ENCODE measurements at regions not wholly inside any gene's neighbourhood (a gene's known extent, or its start where the extent isn't known, plus 50 kb on each side); places are given as distances from the start of the nearest gene placed in this dataset.

DNA sequence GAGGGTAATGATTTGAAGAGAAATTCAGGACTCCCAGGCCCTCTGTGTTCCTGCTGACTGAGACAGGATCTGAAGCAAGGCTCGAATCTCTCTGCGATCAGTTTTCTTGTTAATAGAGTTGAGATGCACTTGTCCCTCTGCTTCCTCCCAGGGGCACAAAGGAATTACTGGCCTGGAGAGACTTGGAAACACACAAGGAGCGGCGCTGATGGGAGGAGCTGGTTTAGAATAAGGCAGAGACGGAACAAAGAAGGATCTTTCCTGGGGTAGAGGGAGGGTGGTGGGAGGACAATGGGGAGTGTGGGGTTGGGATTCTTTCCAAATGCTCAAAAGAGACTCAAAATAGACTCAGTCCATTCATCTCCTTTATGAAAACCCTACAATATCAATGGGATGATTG, 719.1 kb downstream of the UQCRFS1 start:
- Mint-ChIP-seq H3K27ac (peak overlapping the region; percentile 86), H3K4me3 (no peak overlapping the region; the same call in 1 of the 2 replicates), H3K27me3 (ENCODE audit: low read depth) (no peaks in the 10 kb centered on the region), H3K9me3 (no peaks in the 10 kb centered on the region), H3K4me1 (peaks cover 43% of the 10 kb centered on the region), H3K36me3 (no peaks in the 10 kb centered on the region)
- no peak for TF ChIP-seq ZNF396 (CRISPR knock-in tag; IDR thresholded peaks at IDR 0.05; ENCODE audit: borderline replicate concordance)
- TF ChIP-seq, protein P1, sequence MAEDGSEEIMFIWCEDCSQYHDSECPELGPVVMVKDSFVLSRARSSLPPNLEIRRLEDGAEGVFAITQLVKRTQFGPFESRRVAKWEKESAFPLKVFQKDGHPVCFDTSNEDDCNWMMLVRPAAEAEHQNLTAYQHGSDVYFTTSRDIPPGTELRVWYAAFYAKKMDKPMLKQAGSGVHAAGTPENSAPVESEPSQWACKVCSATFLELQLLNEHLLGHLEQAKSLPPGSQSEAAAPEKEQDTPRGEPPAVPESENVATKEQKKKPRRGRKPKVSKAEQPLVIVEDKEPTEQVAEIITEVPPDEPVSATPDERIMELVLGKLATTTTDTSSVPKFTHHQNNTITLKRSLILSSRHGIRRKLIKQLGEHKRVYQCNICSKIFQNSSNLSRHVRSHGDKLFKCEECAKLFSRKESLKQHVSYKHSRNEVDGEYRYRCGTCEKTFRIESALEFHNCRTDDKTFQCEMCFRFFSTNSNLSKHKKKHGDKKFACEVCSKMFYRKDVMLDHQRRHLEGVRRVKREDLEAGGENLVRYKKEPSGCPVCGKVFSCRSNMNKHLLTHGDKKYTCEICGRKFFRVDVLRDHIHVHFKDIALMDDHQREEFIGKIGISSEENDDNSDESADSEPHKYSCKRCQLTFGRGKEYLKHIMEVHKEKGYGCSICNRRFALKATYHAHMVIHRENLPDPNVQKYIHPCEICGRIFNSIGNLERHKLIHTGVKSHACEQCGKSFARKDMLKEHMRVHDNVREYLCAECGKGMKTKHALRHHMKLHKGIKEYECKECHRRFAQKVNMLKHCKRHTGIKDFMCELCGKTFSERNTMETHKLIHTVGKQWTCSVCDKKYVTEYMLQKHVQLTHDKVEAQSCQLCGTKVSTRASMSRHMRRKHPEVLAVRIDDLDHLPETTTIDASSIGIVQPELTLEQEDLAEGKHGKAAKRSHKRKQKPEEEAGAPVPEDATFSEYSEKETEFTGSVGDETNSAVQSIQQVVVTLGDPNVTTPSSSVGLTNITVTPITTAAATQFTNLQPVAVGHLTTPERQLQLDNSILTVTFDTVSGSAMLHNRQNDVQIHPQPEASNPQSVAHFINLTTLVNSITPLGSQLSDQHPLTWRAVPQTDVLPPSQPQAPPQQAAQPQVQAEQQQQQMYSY (CRISPR knock-in tag; IDR thresholded peaks at IDR 0.05), result peak; percentile 40; the same call in 1 of the 2 replicates
- ChIA-PET POLR2A (no interaction called here), CTCF (interaction anchor here (1.7 to 2.7 kb wide), 2 partner anchors 8 to 139 kb away, joined by 7 to 16 read pairs; no protein-coding TSS in a partner anchor)
- DNase-seq (ENCODE audit: low spot score), result peak; percentile 27
- peak; percentile 77 for ATAC-seq

- CTCF ChIA-PET, result interaction anchor here (1.1 to 2.7 kb wide), 3 partner anchors 9 to 140 kb away, joined by 3 to 16 read pairs (median 7); no protein-coding TSS in a partner anchor
- ATAC-seq, result no peak
Observed at GRCh38 chr19:28492621-28493020, 720.3 kb downstream of the UQCRFS1 start.

GRCh38 chr19:28492201-28492600, 720.8 kb downstream of the UQCRFS1 start:
- Mint-ChIP-seq H3K4me1 (peaks cover 58% of the 10 kb centered on the region), H3K36me3 (no peaks in the 10 kb centered on the region), H3K27ac (no peak overlapping the region), H3K4me3 (no peak overlapping the region), H3K27me3 (ENCODE audit: low read depth) (no peaks in the 10 kb centered on the region), H3K9me3 (no peaks in the 10 kb centered on the region)
- DNase-seq (ENCODE audit: low spot score) (no peak), ATAC-seq (no peak)
- ChIA-PET POLR2A (no interaction called here), CTCF (interaction anchor here (1.1 to 1.7 kb wide), 2 partner anchors 9 to 120 kb away, joined by 3 to 7 read pairs; no protein-coding TSS in a partner anchor)
- TF ChIP-seq ZNF138 (CRISPR knock-in tag; conservative IDR thresholded peaks at IDR 0.05) (no peak), CREM (CRISPR knock-in tag; IDR thresholded peaks at IDR 0.05) (no peak), IRF2 (CRISPR knock-in tag; IDR thresholded peaks at IDR 0.05; ENCODE audit: borderline replicate concordance, low read depth) (no peak), ZNF416 (CRISPR knock-in tag; IDR thresholded peaks at IDR 0.05) (no peak), NR2C2 (CRISPR knock-in tag; IDR thresholded peaks at IDR 0.05) (no peak), ZNF425 (CRISPR knock-in tag; conservative IDR thresholded peaks at IDR 0.05) (no peak), NR3C1 (CRISPR knock-in tag; conservative IDR thresholded peaks at IDR 0.05; ENCODE audit: low read depth) (no peak), AR (CRISPR knock-in tag; IDR thresholded peaks at IDR 0.05) (no peak), USF2 (CRISPR knock-in tag; IDR thresholded peaks at IDR 0.05) (no peak), NFATC4 (CRISPR knock-in tag; IDR thresholded peaks at IDR 0.05) (no peak), CBFB (CRISPR knock-in tag; IDR thresholded peaks at IDR 0.05; ENCODE audit: low read depth) (no peak), GRHL2 (CRISPR knock-in tag; IDR thresholded peaks at IDR 0.05; ENCODE audit: insufficient replicate concordance, severe bottlenecking) (no peak)
- TF ChIP-seq, protein P2, sequence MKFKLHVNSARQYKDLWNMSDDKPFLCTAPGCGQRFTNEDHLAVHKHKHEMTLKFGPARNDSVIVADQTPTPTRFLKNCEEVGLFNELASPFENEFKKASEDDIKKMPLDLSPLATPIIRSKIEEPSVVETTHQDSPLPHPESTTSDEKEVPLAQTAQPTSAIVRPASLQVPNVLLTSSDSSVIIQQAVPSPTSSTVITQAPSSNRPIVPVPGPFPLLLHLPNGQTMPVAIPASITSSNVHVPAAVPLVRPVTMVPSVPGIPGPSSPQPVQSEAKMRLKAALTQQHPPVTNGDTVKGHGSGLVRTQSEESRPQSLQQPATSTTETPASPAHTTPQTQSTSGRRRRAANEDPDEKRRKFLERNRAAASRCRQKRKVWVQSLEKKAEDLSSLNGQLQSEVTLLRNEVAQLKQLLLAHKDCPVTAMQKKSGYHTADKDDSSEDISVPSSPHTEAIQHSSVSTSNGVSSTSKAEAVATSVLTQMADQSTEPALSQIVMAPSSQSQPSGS (CRISPR knock-in tag; IDR thresholded peaks at IDR 0.05; ENCODE audit: borderline replicate concordance, low read depth), result no peak

More at GRCh38 chr19:28492621-28493020, 720.3 kb downstream of the UQCRFS1 start:
- H3K36me3 Mint-ChIP-seq, result no peaks in the 10 kb centered on the region
- no peaks in the 10 kb centered on the region for H3K27me3 Mint-ChIP-seq (ENCODE audit: low read depth)
- no peak overlapping the region for H3K4me3 Mint-ChIP-seq
- H3K9me3 Mint-ChIP-seq, result no peaks in the 10 kb centered on the region
- no peak overlapping the region; the same call in 1 of the 2 replicates for H3K27ac Mint-ChIP-seq
- H3K4me1 Mint-ChIP-seq, result peaks cover 55% of the 10 kb centered on the region
- no peak for TF ChIP-seq GABPB1 (CRISPR knock-in tag; IDR thresholded peaks at IDR 0.05)
- no peak for TF ChIP-seq RELA (CRISPR knock-in tag; IDR thresholded peaks at IDR 0.05; ENCODE audit: borderline replicate concordance)
- no peak for TF ChIP-seq CREB1 (CRISPR knock-in tag; IDR thresholded peaks at IDR 0.05)
- TF ChIP-seq, protein P3, sequence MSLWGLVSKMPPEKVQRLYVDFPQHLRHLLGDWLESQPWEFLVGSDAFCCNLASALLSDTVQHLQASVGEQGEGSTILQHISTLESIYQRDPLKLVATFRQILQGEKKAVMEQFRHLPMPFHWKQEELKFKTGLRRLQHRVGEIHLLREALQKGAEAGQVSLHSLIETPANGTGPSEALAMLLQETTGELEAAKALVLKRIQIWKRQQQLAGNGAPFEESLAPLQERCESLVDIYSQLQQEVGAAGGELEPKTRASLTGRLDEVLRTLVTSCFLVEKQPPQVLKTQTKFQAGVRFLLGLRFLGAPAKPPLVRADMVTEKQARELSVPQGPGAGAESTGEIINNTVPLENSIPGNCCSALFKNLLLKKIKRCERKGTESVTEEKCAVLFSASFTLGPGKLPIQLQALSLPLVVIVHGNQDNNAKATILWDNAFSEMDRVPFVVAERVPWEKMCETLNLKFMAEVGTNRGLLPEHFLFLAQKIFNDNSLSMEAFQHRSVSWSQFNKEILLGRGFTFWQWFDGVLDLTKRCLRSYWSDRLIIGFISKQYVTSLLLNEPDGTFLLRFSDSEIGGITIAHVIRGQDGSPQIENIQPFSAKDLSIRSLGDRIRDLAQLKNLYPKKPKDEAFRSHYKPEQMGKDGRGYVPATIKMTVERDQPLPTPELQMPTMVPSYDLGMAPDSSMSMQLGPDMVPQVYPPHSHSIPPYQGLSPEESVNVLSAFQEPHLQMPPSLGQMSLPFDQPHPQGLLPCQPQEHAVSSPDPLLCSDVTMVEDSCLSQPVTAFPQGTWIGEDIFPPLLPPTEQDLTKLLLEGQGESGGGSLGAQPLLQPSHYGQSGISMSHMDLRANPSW (CRISPR knock-in tag; conservative IDR thresholded peaks at IDR 0.05; ENCODE audit: low read depth), result no peak
- DNase-seq (ENCODE audit: low spot score), result no peak
- POLR2A ChIA-PET, result no interaction called here

Measured in WTC11 (cell line).